ENCODE measurements at regions not wholly inside any gene's neighbourhood (a gene's known extent, or its start where the extent isn't known, plus 50 kb on each side); places are given as distances from the start of the nearest gene placed in this dataset.

DNA sequence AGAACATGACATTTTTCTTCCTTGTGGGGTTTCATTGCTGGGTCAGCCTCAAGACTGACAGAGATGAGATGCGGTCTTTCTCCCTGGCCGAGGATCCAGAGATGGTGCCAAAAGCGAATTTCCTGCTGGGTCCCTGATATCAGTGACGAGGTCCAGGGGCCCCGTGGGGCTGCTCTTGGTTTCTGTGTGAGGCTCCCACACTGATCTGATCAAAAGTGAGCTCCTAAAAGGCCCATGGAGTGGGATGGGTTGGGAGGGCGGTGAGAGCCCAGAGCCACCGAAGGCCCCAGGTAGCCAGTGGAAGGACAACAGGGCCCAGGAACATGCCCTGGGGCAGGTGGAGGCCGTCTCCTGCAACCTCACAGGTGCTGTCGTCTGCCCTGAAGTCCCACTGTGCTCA lies 208.4 kb upstream of the CDH4 start:
- no peak for DNase-seq

DNA sequence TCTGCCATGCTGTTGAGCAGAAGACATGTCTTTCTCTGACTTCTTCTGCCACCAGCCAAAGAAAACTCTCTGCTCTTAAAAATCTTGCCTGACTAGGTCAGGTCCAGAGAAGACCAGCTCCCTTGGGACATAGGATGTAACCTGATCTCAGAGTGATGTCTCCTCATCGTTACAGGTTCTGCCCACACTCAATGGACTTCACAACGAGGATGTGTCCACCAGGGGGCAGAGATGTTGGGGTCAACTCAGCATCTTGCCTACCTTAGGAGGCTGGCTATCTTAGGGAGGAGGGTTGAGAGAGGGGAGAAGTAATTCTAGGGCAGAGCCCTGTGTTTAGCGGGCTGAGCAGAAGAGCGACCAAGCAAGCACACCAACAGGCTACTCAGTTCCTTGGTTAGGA lies 207.6 kb upstream of the CDH4 start:
- no peak for DNase-seq

DNA sequence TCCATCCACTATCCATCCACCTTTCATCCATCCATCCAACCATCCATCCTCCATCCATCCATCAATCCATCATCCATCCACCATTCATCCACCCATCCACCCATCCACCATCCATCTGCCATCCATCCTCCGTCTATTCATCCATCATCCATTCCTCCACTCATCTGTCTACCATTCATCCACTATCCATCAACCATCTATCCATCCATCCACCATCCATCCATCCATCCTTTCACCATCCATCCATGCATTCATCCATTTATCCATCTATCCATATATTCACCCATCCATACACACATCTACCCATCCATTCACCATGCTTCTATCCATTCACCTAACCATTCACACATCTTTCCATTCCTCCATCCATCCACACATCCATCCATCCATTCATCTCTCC lies 207.0 kb upstream of the CDH4 start:
- no peak for DNase-seq

DNA sequence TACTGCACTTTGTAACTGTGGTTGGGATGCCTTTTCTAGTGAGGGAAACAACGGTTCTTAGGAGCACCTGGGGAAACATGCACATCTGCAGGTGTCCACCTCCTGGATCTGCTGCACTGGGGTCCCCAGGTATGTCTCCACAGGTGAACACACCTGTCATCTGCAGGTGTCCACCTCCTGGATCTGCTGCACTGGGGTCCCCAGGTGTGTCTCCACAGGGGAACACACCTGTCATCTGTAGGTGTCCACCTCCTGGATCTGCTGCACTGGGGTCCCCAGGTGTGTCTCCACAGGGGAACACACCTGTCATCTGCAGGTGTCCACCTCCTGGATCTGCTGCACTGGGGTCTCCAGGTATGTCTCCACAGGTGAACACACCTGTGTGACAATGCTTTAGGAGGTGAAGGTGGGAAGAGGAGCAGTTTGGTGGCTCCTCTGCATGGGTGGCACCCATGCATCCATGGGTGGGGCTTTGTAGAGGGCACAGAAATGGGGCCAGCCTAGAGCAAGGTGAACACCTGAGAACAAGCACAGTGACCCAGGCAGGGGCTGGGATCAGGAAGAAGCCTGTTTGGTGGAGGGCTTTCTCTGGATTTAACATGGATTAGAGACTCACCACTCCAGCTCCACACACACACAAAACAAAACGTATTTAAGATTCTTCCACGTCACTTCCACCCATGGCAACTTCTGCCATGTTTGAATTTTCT lies 206.0 kb upstream of the CDH4 start:
- no peak for DNase-seq

DNA sequence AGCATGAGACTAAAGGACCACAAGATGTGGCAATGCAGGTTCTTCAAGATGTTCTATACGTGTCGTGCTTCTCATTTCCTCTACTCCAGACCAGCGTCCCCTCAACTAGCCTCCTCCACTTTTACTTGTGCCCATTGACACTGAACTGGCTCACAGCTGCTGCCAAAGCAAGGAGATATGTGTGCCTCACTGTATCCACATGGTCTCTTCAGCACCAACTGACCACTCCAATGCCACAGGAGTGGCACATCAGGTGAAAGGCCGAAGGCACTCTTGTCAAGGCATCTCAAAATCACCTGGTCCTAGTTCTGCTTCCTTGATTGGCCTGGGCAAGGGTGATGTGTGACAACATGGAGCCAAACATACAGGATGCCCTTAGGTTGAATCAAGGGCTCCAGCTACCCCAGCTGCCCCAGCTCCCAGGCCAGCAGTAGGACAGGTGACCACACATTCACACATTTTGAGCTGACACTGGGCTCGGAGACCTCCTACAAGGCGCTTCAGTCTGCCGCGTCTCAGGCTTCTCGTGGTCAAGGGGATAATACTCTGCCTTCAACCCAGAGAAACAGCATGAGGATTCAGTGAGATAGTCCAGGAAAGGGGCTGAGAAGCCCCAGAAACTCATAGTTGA lies 205.2 kb upstream of the CDH4 start:
- DNase-seq: no peak

DNA sequence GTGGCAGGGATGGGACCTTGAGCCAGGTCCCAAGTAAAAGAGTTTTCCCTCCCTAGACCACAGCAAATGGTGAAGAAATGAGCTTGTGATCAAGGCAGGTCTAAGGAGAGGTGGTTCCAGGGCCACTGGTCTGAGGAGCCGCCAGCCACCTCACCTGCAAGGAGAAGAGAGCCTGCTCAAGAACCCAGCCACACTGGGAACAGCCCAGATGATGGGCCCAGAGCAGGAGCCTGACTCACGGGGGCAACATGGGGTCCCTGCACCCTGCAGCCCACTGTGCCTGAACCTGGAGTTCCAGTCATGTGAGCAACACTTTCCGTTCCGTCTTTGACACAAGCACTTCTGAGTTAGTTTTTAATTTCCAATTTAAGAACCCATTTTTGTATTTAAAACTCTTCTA lies 204.5 kb upstream of the CDH4 start:
- no peak for DNase-seq

DNA sequence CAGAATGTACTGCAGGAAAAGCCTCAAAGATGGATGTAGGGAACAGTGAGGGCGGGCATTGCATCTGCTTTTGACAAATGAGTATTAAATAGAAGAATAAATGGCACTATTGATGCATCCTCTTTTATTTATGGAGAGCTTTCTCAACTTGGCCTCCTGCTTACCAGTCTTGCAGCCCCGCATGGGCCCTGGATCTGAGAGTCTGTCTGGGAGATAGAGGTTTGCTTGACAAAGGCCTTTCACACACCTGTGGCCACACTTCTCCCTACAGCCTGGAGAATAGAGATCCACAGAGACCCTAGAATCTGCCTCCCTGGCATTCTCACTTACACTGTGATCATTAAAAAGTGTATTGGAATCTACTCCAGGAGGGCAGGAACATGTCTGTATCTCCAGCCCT lies 203.8 kb upstream of the CDH4 start:
- DNase-seq: no peak

DNA sequence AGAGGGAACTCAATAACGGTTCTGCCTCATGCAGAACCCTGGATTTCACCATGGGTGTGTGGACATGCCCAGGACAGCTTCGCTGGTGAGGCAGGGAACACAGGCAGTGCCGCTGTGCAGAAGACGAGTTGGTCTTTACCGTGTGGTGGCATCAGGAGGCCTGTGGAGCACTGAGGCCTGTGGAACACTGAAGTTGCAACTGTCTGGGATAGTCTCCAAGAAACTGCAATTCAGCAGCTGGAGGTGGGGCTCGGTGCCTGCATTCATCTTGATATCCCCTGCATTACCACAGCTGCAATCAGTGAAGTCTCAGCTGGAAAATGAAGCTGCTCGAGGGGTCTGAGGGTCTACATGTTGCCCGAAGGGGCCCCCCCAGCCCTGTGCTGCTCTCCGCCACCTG lies 202.4 kb upstream of the CDH4 start:
- no peak for DNase-seq

DNA sequence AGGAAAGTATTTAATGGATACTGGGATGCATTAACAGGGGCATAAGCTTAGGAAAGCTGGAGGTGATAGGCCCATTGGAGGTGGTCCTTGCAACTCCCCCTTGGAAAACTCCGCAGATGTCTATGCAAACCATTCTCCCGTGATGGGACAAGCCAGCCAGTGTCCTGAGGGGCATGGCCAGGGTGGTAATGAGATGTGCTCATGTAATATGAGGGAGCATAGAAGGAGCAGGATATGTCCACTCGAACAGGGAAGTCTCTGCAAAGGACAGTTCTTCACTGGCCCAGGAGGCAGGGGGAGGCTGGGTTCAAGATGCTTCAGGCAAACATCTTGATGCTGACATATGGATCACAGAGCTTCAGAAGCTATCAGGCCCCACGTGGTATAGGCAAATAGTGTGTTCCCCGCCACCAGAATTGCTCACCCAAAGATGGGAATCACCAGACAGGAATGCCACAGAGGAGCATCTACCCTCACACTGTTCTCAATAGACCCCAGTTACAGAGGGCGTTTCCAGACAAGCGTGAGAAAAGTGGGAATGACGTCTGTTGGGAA lies 201.6 kb upstream of the CDH4 start:
- DNase-seq: no peak

DNA sequence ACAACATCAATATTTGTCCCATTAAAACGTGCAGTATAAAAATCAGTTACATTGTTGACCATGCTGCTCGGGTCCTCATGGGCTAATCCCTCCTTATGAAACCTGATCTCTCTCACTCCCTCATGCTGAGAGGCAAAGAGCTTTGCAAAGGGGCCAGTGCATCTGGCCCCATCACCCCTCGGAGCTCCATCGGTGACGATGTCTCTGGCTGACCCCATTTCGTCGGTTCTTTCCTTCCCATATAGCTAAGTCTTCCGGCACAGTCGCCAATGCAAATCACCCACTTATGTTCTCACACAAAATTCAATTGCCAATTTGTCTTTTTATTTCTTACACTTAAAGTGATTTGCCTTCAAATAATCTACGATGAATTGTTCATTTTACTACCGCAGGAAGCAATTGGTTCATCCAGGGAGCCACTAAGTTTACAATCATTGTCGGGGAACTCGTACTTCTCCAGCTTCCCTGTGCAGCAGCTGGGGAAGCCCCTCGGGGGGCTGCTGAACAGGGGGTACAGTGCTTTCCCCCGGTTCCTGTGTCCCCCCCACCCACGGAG lies 199.8 kb upstream of the CDH4 start:
- DNase-seq: no peak

DNA sequence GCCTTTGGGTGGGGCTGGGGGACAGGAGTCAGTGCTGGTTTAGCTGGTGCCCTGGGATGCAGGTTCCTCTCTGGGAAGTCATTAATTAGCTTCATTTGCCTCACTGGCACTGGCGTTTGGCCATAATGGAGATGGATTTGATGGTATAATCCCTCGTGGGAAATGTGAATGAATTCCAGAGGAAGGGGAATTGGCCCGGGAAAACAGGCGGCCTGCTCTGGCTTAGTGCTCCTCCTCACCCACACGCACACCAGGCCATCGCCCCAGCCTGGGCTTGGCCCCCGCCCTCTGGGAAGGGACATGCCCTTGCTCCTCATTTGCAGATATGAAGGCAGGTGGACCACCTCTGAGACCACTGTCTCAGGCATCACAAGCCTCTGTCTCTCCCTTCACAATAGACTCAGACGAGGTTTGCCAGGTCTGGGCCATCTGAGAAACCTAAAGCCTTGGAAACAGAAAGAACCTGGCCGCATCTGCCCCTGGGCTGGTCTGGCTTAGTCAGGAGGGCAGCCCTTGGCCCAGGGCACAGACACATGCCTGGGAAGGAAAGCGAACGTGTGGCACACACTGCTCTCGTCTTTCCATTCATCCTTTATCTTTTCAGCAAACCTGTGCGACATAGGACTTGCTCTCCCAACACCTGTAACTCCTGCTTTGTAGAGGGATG lies 199.2 kb upstream of the CDH4 start:
- no peak for DNase-seq

DNA sequence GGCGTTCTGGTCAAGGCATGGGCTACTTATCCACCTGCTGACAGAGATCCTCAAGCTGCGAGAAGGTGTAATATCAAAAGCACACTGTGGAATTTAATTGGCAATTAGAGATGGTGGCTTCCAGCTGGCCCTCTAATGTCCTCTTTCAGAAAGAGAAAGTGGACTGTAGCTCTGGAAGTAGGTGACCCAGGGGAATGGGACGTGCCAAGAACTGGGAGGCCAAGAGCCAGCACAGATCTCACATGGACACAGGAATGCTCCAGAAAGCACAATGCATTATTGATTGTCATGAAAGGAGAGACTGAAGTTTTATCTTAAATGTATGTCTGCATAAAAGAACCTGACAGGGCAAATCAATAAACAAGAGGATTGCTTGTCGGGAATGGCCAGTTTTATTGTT lies 198.6 kb upstream of the CDH4 start:
- no peak for DNase-seq

DNA sequence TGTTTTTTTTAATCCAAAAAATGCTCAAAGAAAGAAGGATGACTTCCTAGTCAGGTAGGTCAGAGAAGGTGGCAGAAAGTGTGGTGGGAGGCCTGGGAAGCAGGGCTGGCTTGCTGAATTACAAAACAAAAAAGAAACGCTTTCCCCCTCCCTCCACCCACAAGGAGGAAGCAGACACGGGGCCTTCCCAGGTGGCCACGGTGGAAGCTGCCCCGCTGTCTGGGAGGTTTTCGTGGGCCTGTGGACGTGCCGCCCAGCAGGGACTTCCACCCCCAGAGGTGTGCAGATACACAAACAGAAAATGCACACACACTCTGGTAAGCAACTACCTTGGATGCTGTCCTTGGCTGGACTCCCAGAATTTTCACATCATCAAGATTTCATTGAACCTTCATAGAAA lies 198.2 kb upstream of the CDH4 start:
- no peak for DNase-seq

DNA sequence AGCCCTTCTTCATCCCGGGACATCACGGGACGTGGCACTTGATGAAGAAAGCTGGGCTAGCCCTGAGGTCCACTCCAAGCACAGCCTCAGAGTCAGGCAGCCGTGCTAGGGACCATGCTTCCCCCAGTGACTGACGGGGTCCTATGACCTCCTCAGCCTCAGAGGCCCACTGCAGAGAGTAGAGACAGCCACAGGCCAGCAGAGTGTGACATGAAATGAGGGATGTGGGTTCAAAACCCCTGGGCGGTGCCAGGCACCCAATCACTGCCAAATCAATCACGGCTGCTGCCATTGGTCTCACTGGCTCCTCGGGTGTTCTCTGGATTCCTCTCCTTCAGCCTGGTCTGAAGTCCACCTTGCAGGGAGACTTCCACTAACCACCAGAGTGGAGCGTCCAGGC lies 197.7 kb upstream of the CDH4 start:
- DNase-seq: no peak

DNA sequence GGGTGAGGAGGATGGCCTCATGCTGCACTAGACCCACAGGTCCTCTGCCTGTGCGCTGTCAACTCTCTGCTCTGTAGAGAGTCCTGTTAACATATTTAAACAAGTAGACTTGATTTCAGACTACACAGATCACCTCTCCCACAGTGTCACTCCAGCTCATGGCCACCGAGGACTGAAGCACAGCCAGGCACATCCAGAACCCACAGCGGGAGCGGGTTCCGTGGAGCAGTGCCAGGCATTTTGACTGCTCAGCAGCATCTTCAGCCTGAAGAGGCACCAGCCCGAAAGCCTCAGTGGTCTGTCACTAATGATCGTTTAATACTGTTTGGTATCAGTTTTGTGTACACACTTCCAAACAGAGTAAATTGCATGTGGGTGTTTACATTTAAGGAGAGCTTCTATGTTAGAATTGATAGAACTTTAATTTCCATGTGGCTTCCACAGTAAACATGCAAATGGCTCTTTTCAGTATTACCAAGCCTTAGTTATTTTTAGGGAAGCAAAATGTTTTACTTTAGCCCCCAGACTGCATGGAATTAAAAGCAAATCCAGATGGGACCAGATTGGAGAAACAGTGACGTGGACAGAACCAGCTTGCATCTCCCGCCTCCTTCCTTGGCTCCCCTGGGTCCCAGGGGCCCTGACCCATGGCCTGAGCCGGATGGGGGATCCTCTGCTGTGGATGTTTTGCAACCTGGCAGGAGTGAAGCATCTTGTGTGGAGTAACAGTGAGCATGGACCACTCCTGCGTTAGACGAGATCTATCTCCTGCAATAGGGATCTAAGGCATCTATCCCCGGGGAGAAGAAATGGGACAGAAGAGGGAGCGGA lies 196.7 kb upstream of the CDH4 start:
- DNase-seq: no peak

DNA sequence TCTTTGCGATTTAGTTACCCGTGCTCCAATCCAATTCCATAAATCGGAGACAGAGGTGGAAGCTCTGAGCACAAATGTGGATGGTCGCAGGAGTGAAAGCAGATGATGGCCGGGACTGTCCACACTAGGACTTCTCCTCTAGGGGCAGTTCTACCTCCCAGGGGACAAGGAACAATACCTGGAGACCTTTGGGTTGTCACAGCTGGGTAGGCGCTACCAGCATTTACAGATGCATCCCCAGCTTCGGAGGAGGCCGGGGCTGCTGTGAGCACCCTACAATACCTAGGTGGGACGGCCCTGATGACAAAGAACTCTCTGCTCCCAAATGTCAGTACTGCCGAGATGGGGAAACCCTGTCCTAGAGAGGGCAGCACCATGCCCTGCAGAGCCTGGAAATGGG lies 195.9 kb upstream of the CDH4 start:
- no peak for DNase-seq

DNA sequence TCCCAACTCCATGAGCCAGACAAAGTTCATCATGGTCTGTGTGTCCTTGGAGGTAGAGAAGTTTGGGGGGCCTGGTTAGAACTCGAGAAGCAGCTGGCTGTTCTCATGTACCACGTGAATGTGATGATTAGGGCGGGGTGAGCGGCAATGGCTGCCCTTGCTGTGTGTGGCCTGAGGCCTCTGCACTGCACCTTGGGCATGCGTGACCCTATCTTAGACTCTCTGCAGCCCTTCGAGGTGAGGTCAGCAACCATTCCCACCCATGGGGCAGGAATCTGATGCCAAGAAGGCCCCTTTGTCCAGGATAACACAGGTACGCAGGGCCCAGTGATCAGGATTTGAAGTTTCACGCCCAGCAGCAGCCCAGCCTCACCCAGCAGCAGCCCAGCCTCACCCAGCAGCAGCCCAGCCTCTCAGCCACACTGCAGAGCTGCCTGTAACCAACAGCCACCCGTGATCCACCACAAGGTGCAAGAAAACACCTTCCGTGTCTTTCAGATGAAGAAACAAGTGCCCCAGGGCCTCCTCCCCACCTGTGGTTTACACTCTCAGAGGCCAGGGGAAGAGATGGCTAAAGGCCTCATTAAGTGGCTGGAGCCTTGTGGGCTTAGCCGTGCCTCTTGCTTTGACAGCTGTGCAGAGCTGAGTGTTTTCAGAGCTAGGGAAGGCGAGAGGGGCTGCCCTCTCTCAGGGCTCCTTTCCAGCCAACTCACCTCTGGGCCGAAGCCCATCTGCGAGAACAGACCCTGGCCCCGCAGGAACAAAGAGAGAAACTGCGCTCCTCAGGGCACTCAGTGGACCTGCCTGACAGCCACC lies 195.2 kb upstream of the CDH4 start:
- DNase-seq: no peak

DNA sequence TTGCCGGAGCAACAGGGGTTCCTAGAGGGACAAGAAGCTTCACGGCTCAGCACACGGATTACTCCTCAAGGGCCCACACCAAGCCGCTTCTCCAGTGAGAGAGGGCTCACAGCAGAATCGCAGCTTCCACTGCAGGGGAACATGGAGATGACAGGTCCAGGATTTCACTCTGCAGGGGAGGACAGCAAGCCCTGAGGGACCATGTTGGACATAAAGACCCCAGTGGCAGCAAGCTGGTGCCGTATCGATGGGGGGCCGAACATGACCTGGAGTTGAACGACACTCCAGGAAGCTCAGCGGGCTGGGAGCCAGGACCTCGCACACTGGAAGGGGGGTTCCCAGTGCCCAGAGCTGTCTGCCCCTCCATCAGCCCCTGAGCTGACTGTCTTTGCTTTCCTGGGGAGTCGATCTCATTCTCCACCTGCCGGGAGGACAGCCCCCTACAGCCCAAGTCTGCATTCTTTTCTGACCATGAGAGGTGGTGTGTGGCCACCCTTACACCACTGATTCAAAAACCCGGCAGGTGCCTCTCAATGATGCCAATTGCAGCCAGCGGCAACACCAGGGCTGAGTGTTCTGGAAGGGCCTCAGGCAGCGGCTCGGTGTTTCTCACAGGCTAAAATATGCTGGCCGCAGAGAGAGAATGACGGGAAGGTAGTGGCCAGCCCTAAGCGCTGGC lies 194.5 kb upstream of the CDH4 start:
- no peak for DNase-seq

DNA sequence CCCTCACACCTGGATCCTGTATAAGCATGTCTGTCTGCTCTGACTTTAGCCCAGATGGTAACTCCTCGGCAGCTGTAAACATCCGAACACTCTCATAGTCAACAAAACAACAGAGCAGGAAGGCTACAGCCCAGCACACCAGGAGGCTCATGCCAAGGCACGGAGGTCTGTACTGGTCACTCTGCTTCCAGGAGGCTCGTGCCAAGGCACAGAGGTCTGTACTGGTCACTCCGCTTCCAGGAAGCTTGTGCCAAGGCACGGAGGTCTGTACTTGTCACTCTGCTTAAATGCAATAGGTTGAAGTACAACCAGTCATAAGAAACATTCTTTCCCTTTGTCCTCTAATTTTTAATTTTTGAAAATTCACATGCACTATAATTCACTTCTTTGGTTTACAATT lies 190.1 kb upstream of the CDH4 start:
- DNase-seq: no peak

DNA sequence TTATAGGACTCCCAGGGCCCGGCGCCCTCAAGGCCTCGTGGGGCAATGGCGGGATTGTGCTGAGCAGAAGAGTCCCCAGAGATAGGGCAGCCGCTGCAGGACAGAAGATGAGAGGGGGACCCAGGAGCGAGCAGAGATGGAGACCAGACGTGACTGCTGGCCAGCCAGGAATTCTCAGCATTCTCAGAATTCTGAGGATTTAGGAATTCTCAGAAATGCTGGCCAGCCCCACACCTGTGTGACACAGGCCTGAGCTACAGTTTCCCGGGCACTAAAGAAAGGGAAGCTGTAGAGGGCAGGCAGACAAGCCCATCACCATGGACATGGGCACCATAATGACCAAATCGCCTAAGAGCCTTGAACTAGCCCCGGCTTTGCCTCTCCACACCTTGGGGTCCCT lies 186.2 kb upstream of the CDH4 start:
- DNase-seq: no peak

DNA sequence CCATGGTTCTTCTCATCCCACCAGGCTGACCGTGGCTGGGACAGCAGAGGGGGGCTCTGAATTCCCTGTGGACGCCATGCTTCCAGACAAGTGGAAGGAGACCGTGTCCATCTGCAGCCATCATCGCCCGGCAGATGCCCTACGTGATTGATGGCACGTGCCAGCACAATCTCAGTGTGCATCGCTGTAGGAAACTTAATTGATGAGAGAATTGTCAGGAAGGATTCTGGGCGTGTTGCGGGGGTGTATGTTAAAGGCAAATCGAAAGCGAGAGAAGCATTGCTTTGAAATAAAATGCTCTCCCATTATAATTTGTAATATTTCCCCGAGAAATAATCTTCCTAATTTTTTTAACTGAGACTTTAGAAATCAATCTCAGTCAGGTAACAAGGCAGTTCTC lies 185.5 kb upstream of the CDH4 start:
- no peak for DNase-seq

DNA sequence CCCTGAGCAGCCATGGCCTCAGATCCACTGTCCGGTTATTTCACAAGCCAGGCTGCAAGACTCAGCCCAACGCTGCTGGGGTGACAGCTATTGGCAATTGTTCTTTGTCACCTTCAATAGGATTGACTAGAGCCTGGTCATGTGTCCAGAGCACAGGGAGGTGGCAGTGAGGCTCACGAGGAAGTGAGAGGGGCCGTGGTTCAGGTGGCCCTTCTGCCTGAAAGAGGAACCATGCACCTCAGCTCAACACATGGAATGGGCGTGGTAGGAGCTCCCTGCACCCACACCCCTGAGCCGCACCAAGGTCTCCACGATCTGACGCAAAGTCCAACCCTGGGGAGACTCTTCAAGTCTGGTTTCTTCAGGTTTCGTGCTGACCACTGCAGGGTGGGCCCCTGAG lies 184.8 kb upstream of the CDH4 start:
- no peak for DNase-seq

Measured in CD4-positive, alpha-beta T cell treated with Interleukin-21 for 1 hour (primary cell).